ENCODE measurements at regions not wholly inside any gene's neighbourhood (a gene's known extent, or its start where the extent isn't known, plus 50 kb on each side); places are given as distances from the start of the nearest gene placed in this dataset.

DNA sequence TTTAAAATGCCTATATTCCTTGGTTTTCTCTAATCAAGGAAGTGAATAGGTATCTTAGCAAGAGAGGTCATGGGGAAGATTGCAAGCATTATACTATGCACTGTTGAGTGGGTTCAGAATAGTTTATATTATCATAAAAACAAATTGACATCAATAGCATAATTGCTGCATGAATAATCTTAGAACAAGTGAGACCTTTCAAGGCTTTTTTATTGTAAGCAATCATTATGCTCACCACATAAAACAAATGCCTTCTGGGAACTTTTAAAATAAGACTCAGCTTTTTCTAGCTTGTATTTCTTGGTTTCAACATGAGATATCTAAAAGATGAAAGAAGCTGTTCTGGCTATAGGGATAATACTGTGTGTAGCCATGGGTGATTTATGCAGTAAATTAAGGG lies 135.6 kb upstream of the ZC3H12C start:
- no peak for TF ChIP-seq CTCF (IDR thresholded peaks at IDR 0.05 in 8 of 11, conservative IDR thresholded peaks at IDR 0.05 in 3 of 11)
- no peak for TF ChIP-seq POLR2A (IDR thresholded peaks at IDR 0.05)
- no peak for TF ChIP-seq POLR2AphosphoS5 (IDR thresholded peaks at IDR 0.05)

Measured in spleen (tissue), 7 donors.